Mesenchymal stem cell (in vitro differentiated cells and primary cell): ENCODE measurements at regions not wholly inside any gene's neighbourhood (a gene's known extent, or its start where the extent isn't known, plus 50 kb on each side); places are given as distances from the start of the nearest gene placed in this dataset.

Source experiments
- DNase-seq: peaks from one replicate; pipeline ENCODE4 v3.0.0-alpha.2; 2013
- H2AFZ ChIP-seq: one replicate; pipeline ENCODE4 v1.6.1; 2013; ENCODE audit warnings: low read depth, mild to moderate bottlenecking, control low read depth, inconsistent platforms, low read length, moderate library complexity
- H2AK5ac ChIP-seq: 2 replicates; pipeline ENCODE4 v1.6.1; 2013; ENCODE audit warnings: low read length, moderate library complexity, mild to moderate bottlenecking, inconsistent platforms; ENCODE audit not compliant: severe bottlenecking
- H2BK120ac ChIP-seq: one replicate; pipeline ENCODE4 v1.6.1; 2013; ENCODE audit warnings: low read depth, mild to moderate bottlenecking, inconsistent platforms, low read length, moderate library complexity
- H2BK12ac ChIP-seq, 2 experiments: one replicate each; pipeline ENCODE4 v1.6.1; 2013; ENCODE audit warnings: inconsistent platforms in 2 of 2, low read length in 2 of 2, mild to moderate bottlenecking in 2 of 2, moderate library complexity in 2 of 2, control low read depth in 1 of 2
- H2BK15ac ChIP-seq: one replicate; pipeline ENCODE4 v1.6.1; 2013; ENCODE audit warnings: mild to moderate bottlenecking, low read depth, inconsistent platforms; ENCODE audit not compliant: poor library complexity, severe bottlenecking
- H2BK5ac ChIP-seq: 2 replicates; pipeline ENCODE4 v1.6.1; 2013; ENCODE audit warnings: low read depth, mild to moderate bottlenecking, low read length, control low read depth, inconsistent platforms; ENCODE audit not compliant: poor library complexity, severe bottlenecking
- H3K14ac ChIP-seq, 2 experiments: one replicate each; pipeline ENCODE4 v1.6.1; 2013; ENCODE audit warnings: inconsistent platforms in 2 of 2, low read length in 2 of 2, control low read depth in 1 of 2, mild to moderate bottlenecking in 1 of 2, moderate library complexity in 1 of 2
- H3K18ac ChIP-seq, 2 experiments: one replicate each; pipeline ENCODE4 v1.6.1; 2013; ENCODE audit warnings: inconsistent platforms in 2 of 2, low read length in 2 of 2, control low read depth in 1 of 2, low read depth in 1 of 2, mild to moderate bottlenecking in 1 of 2
- H3K23ac ChIP-seq, 2 experiments: one replicate each; pipeline ENCODE4 v1.6.1; 2013; ENCODE audit warnings: inconsistent platforms in 2 of 2, low read length in 2 of 2, mild to moderate bottlenecking in 2 of 2, moderate library complexity in 2 of 2, control low read depth in 1 of 2
- H3K27ac ChIP-seq: 2 replicates; pipeline ENCODE4 v1.5.1; 2013; ENCODE audit warnings: mild to moderate bottlenecking, moderate library complexity, low read length, control low read depth, inconsistent platforms; ENCODE audit not compliant: poor library complexity, severe bottlenecking
- H3K27me3 ChIP-seq, 2 experiments: 2 replicates each; pipeline versions ENCODE4 v1.6.1 to v1.7.0; 2013; ENCODE audit warnings: low read length in 2 of 2, mild to moderate bottlenecking in 2 of 2, moderate library complexity in 2 of 2, control low read depth in 1 of 2, inconsistent platforms in 1 of 2; ENCODE audit not compliant: control insufficient read depth in 1 of 2, insufficient read depth in 1 of 2
- H3K36me3 ChIP-seq, 2 experiments: 2 replicates each; pipeline versions ENCODE4 v1.6.1 to v1.7.0; 2013; ENCODE audit warnings: low read length in 2 of 2, control low read depth in 1 of 2, inconsistent platforms in 1 of 2, low read depth in 1 of 2, mild to moderate bottlenecking in 1 of 2; ENCODE audit not compliant: insufficient read depth in 2 of 2, control insufficient read depth in 1 of 2
- H3K4ac ChIP-seq, 2 experiments: one replicate each; pipeline ENCODE4 v1.6.1; 2013; ENCODE audit warnings: inconsistent platforms in 2 of 2, low read length in 2 of 2, mild to moderate bottlenecking in 2 of 2, moderate library complexity in 2 of 2, control low read depth in 1 of 2, low read depth in 1 of 2
- H3K4me1 ChIP-seq: 2 replicates; pipeline ENCODE4 v1.6.1; 2013; ENCODE audit warnings: low read depth, low read length, control low read depth; ENCODE audit not compliant: control insufficient read depth, insufficient read depth
- H3K4me2 ChIP-seq: 2 replicates; pipeline ENCODE4 v1.6.1; 2013; ENCODE audit warnings: low read length, mild to moderate bottlenecking, inconsistent platforms; ENCODE audit not compliant: poor library complexity, severe bottlenecking
- H3K4me3 ChIP-seq, 2 experiments: 2 replicates each; pipeline versions ENCODE4 v1.5.1 to v1.7.0; 2013; ENCODE audit warnings: low read length in 2 of 2, mild to moderate bottlenecking in 2 of 2, control low read depth in 1 of 2, low read depth in 1 of 2; ENCODE audit not compliant: insufficient read depth in 1 of 2
- H3K79me1 ChIP-seq: replicated peaks from 2 replicates; pipeline ENCODE4 v1.6.1; 2013; ENCODE audit warnings: mild to moderate bottlenecking, control low read depth, low read length, inconsistent platforms; ENCODE audit not compliant: poor library complexity, severe bottlenecking
- H3K9ac ChIP-seq: 2 replicates; pipeline ENCODE4 v1.7.0; 2013; ENCODE audit warnings: mild to moderate bottlenecking, low read length, moderate library complexity
- H3K9me3 ChIP-seq: 2 replicates; pipeline ENCODE4 v1.7.0; 2013; ENCODE audit warnings: mild to moderate bottlenecking, low read length; ENCODE audit not compliant: control insufficient read depth
- H4K8ac ChIP-seq: one replicate; pipeline ENCODE4 v1.6.1; 2013; ENCODE audit warnings: inconsistent platforms, mild to moderate bottlenecking, low read length, moderate library complexity
- H4K91ac ChIP-seq: one replicate; pipeline ENCODE4 v1.6.1; 2013; ENCODE audit warnings: mild to moderate bottlenecking, low read length, inconsistent platforms
- WGBS: methylation state at CpG from one replicate; pipeline ENCODE4 v1.1.7; 2013; ENCODE audit warnings: mixed read lengths; 5-methylcytosine and 5-hydroxymethylcytosine counted together

DNA sequence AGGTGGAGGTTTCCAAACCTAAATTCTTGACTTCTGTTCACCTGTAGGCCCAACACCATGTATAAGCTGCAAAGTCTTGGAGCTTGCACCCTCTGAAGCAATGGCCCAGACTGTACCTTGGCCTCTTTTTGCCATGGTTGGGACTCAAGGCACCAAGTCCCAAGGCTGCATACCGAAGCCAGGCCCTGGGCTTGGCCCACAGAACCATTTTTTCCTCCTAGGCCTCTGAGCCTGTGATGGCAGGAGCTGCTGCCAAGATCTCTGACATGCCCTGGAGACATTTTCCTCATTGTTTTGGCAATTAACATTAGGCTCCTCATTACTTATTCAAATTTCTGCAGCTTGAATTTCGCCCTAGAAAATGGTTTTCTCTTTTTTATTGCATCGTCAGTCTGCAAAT lies 297.9 kb downstream of the OXSM start:
- H3K14ac ChIP-seq = no peak overlapping the region
- H2BK5ac ChIP-seq = no peak overlapping the region
- H3K36me3 ChIP-seq = no peaks in the 10 kb centered on the region
- no peak overlapping the region for H3K4ac ChIP-seq
- no peaks in the 10 kb centered on the region for H3K4me1 ChIP-seq
- no peak overlapping the region for H2BK12ac ChIP-seq
- H2BK120ac ChIP-seq = no peak overlapping the region
- no peak overlapping the region for H3K27ac ChIP-seq
- no peak overlapping the region for H3K4me3 ChIP-seq
- H3K79me1 ChIP-seq = no peaks in the 10 kb centered on the region
- peaks cover 53% of the 10 kb centered on the region for H3K9me3 ChIP-seq
- H3K9ac ChIP-seq = no peak overlapping the region
- H2AK5ac ChIP-seq = no peak overlapping the region
- H2BK15ac ChIP-seq = no peak overlapping the region
- H3K18ac ChIP-seq = no peak overlapping the region
- no peak for DNase-seq
- H4K91ac ChIP-seq = no peak overlapping the region
- H3K4me2 ChIP-seq = no peak overlapping the region
- WGBS = 48% methylated on average over 3 of the region's 3 CpGs
- H4K8ac ChIP-seq = no peak overlapping the region
- H3K27me3 ChIP-seq = no peaks in the 10 kb centered on the region
- H3K23ac ChIP-seq = no peak overlapping the region
- no peak overlapping the region for H2AFZ ChIP-seq

DNA sequence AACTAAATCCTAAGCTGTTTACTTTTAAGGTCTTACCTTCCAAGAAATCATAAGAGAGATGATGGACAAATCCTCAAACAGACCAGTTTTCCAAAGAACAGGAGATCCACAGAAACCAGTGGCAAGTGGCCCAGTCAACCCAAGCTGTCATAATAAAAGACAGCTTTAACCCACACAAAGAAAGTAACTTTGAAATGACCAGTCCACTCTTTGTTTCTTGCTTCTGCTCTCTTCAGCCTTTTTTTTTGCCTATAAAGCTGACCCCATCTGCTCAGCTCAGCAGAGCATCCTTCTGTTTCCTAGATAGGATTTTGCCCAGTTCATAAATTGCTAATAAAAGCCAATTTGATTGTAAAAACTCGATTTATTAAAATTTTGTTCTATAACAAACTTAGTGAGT lies 299.4 kb downstream of the OXSM start:
- Histone ChIP-seq H3K9me3 (peaks cover 58% of the 10 kb centered on the region), H3K9ac (no peak overlapping the region), H3K4me3 (no peak overlapping the region), H2BK12ac (no peak overlapping the region), H2BK120ac (no peak overlapping the region), H3K18ac (no peak overlapping the region), H3K36me3 (no peaks in the 10 kb centered on the region), H2AFZ (no peak overlapping the region), H3K4me1 (no peaks in the 10 kb centered on the region), H2AK5ac (no peak overlapping the region), H2BK5ac (no peak overlapping the region), H3K27me3 (no peaks in the 10 kb centered on the region), H3K4me2 (no peak overlapping the region), H3K79me1 (no peaks in the 10 kb centered on the region), H3K27ac (no peak overlapping the region), H2BK15ac (no peak overlapping the region), H3K14ac (no peak overlapping the region), H4K8ac (no peak overlapping the region), H3K4ac (no peak overlapping the region), H3K23ac (no peak overlapping the region), H4K91ac (no peak overlapping the region)
- WGBS = no CpG with 5 or more reads among the region's 1 CpG
- DNase-seq = no peak

DNA sequence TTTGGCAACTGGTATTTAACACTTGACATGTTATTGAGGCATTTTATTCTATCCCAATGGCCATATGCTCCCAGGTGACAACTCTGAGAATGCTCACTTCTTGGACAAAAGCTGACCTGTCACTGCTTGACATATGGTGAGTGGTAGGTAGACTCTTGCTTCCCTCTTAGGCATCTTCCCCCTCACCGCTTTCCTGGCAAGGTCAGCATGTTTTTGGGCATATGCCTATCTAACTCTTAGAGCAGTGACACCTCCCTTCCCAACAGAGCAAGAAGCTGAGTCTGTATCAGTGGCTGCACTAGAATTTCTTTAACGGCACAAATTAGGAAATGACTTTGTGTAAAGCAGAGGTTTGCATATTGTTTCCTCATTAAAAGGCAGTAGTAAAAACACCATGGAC lies 300.7 kb downstream of the OXSM start:
- Histone ChIP-seq H3K9me3 (peaks cover 56% of the 10 kb centered on the region), H3K79me1 (no peaks in the 10 kb centered on the region), H3K4ac (no peak overlapping the region), H3K9ac (no peak overlapping the region), H2BK5ac (no peak overlapping the region), H4K91ac (no peak overlapping the region), H3K27ac (no peak overlapping the region), H3K36me3 (no peaks in the 10 kb centered on the region), H2BK120ac (no peak overlapping the region), H2AK5ac (no peak overlapping the region), H2AFZ (no peak overlapping the region), H3K27me3 (no peaks in the 10 kb centered on the region), H4K8ac (no peak overlapping the region), H3K4me1 (no peaks in the 10 kb centered on the region), H3K14ac (no peak overlapping the region), H3K23ac (no peak overlapping the region), H3K4me2 (no peak overlapping the region), H2BK15ac (no peak overlapping the region), H2BK12ac (no peak overlapping the region), H3K18ac (no peak overlapping the region), H3K4me3 (no peak overlapping the region)
- no peak for DNase-seq
- WGBS = 75% methylated on average over 1 of the region's 2 CpGs

DNA sequence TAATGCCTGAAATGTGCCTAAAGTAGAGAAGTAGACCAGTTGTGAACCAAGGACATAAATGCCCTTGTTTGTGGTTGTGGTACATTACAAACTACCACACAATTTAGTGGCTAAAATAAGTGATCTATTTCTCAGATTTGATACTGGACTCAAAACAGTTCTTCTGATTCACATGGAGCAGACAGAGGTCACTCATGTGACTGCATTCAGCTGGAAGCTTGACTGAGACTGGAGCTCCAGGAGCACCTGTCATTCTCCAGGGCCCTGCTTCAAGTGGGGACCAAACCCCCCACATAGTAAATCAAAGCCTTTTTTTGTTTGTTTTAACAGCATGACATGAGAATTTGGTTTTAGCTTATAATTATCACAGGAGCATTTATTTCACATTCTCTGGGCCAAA lies 301.2 kb downstream of the OXSM start:
- no peak for DNase-seq

More for the DNA sequence above, 301.2 kb downstream of the OXSM start:
- Histone ChIP-seq H3K36me3 (no peaks in the 10 kb centered on the region), H3K4me2 (no peak overlapping the region), H3K9me3 (peaks cover 56% of the 10 kb centered on the region), H3K4me1 (no peaks in the 10 kb centered on the region), H2BK5ac (no peak overlapping the region), H3K14ac (no peak overlapping the region), H2BK120ac (no peak overlapping the region), H3K23ac (no peak overlapping the region), H3K9ac (no peak overlapping the region), H3K79me1 (no peaks in the 10 kb centered on the region), H2BK15ac (no peak overlapping the region), H2AK5ac (no peak overlapping the region), H4K8ac (no peak overlapping the region), H3K27me3 (no peaks in the 10 kb centered on the region), H3K18ac (no peak overlapping the region), H2AFZ (no peak overlapping the region), H4K91ac (no peak overlapping the region), H3K4ac (no peak overlapping the region), H3K27ac (no peak overlapping the region), H2BK12ac (no peak overlapping the region), H3K4me3 (no peak overlapping the region)
